Ovary (tissue), 3 donors: ENCODE measurements at regions not wholly inside any gene's neighbourhood (a gene's known extent, or its start where the extent isn't known, plus 50 kb on each side); places are given as distances from the start of the nearest gene placed in this dataset.

Experiments used
- CTCF ChIP-seq, 3 donors: fragments of 450-650 bp in 2 of 3; fragments of 200-600 bp in 1 of 3; IDR thresholded peaks; one replicate each; pipeline versions ENCODE4 v1.5.1 to v1.8.0; 2016 to 2022; ENCODE audit warnings: antibody characterized with exemption in 3 of 3, mild to moderate bottlenecking in 1 of 3
- EP300 ChIP-seq: sonication (generic); formaldehyde crosslinking; IDR thresholded peaks from one replicate; pipeline ENCODE4 v1.6.1; 2017; ENCODE audit warnings: antibody characterized with exemption
- POLR2A ChIP-seq: fragments of 450-650 bp; IDR thresholded peaks from one replicate; pipeline ENCODE4 v1.6.1; 2017; ENCODE audit warnings: antibody characterized with exemption, mild to moderate bottlenecking, moderate library complexity
- donor health status: DM: no; HTN: no; CAD: no.

DNA sequence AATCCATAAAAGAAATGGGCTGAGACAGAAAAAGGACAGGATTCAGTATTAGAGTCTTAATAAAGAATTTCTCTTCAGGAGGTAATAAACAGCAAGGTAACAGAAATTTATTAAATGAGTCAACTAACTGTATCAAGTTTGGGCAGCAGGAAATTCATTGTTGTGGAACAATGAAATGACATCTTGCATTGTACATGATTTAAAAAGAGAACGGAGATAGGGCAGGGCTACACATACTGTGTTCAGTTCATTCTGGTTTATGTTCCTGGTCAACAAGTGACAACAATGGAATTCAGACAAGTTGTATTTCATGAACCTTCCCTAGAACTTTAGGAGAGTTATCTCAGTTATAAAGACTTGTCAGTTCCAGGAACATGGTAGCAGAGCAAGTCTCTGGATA, 961.3 kb downstream of the SOCS6 start:
- TF ChIP-seq CTCF (IDR thresholded peaks at IDR 0.05) (no peak), EP300 (no peak), POLR2A (no peak)
